ENCODE measurements at regions not wholly inside any gene's neighbourhood (a gene's known extent, or its start where the extent isn't known, plus 50 kb on each side); places are given as distances from the start of the nearest gene placed in this dataset.

GRCh38 chr3:145251311-145251710, 909.7 kb downstream of the PLOD2 start:
- TF ChIP-seq EZH2 (IDR thresholded peaks at IDR 0.05; ENCODE audit: insufficient read depth, low read length), result no peak
- no peak for TF ChIP-seq CTCF (IDR thresholded peaks at IDR 0.05; ENCODE audit: insufficient read depth, low read depth, low read length)

All from astrocyte (in vitro differentiated cells and primary cell).